Loucy (cell line): ENCODE measurements at regions not wholly inside any gene's neighbourhood (a gene's known extent, or its start where the extent isn't known, plus 50 kb on each side); places are given as distances from the start of the nearest gene placed in this dataset.

Experiments used
- H2AFZ ChIP-seq: fragments of 200-600 bp; sonication (generic); 2 replicates; pipeline ENCODE4 v1.6.0; 2016; ENCODE audit warnings: antibody characterized with exemption, mild to moderate bottlenecking, low read length, moderate library complexity
- H3F3A ChIP-seq: fragments of 200-600 bp; 2 replicates; pipeline ENCODE4 v1.6.0; 2016; ENCODE audit warnings: antibody characterized with exemption, low read depth, mild to moderate bottlenecking
- H3K27me3 ChIP-seq: fragments of 200-600 bp; sonication (generic); 2 replicates; pipeline ENCODE4 v1.6.1; 2014; ENCODE audit warnings: low read length, mild to moderate bottlenecking; ENCODE audit not compliant: insufficient read depth, poor library complexity, severe bottlenecking
- H3K36me3 ChIP-seq: fragments of 200-600 bp; sonication (generic); 2 replicates; pipeline ENCODE4 v1.6.1; 2016; ENCODE audit warnings: low read length; ENCODE audit not compliant: insufficient read depth
- H3K4me1 ChIP-seq: fragments of 200-600 bp; sonication (generic); 2 replicates; pipeline ENCODE4 v1.5.1; 2014; ENCODE audit warnings: low read length, mild to moderate bottlenecking; ENCODE audit not compliant: insufficient read depth, poor library complexity, severe bottlenecking
- H3K4me2 ChIP-seq: fragments of 200-600 bp; sonication (generic); 2 replicates; pipeline ENCODE4 v1.6.0; 2014; ENCODE audit warnings: antibody characterized with exemption, low read length, low read depth, mild to moderate bottlenecking; ENCODE audit not compliant: poor library complexity, severe bottlenecking
- H3K4me3 ChIP-seq: fragments of 200-600 bp; sonication (generic); 2 replicates; pipeline ENCODE4 v1.5.1; 2014; ENCODE audit warnings: low read length, mild to moderate bottlenecking, mixed read lengths; ENCODE audit not compliant: poor library complexity, severe bottlenecking
- H3K79me2 ChIP-seq: fragments of 200-600 bp; sonication (generic); 2 replicates; pipeline ENCODE4 v1.6.1; 2014; ENCODE audit warnings: low read length; ENCODE audit not compliant: insufficient read depth
- H3K9ac ChIP-seq: fragments of 200-600 bp; sonication (generic); 2 replicates; pipeline ENCODE4 v1.6.0; 2014; ENCODE audit warnings: mild to moderate bottlenecking, low read depth, low read length, moderate library complexity; ENCODE audit not compliant: poor library complexity, severe bottlenecking
- H3K9me2 ChIP-seq: fragments of 200-600 bp; sonication (generic); replicated peaks from 2 replicates; pipeline ENCODE4 v1.6.1; 2016; ENCODE audit warnings: low read depth, low read length, mixed read lengths
- H3K9me3 ChIP-seq: fragments of 200-600 bp; sonication (generic); 2 replicates; pipeline ENCODE4 v1.6.1; 2014; ENCODE audit warnings: mild to moderate bottlenecking, antibody characterized with exemption, low read length, low read depth; ENCODE audit not compliant: insufficient read depth
- H4K20me1 ChIP-seq: fragments of 200-600 bp; sonication (generic); 2 replicates; pipeline ENCODE4 v1.6.0; 2014; ENCODE audit warnings: antibody characterized with exemption, low read length, mild to moderate bottlenecking; ENCODE audit not compliant: insufficient read depth, poor library complexity, severe bottlenecking
- EZH2phosphoT487 ChIP-seq: fragments of 200-600 bp; IDR thresholded peaks from 2 replicates; pipeline ENCODE4 v1.6.1; 2018; ENCODE audit warnings: antibody characterized with exemption, mild to moderate bottlenecking, moderate library complexity, borderline replicate concordance
- TF ChIP-seq, protein P1 (sequence below): fragments of 200-600 bp; sonication (generic); conservative IDR thresholded peaks from 2 replicates; pipeline ENCODE4 v1.5.1; 2014; ENCODE audit warnings: mild to moderate bottlenecking, antibody characterized with exemption, low read length

- no peaks in the 10 kb centered on the region for H3F3A ChIP-seq
- no peaks in the 10 kb centered on the region for H3K9me3 ChIP-seq
- no peaks in the 10 kb centered on the region for H3K4me1 ChIP-seq
- no peak overlapping the region for H3K4me2 ChIP-seq
- no peak overlapping the region for H2AFZ ChIP-seq
- no peak overlapping the region for H3K9ac ChIP-seq
- no peaks in the 10 kb centered on the region for H3K36me3 ChIP-seq
- H3K79me2 ChIP-seq = no peaks in the 10 kb centered on the region
- no peaks in the 10 kb centered on the region for H4K20me1 ChIP-seq
- H3K4me3 ChIP-seq = no peak overlapping the region
- no peaks in the 10 kb centered on the region for H3K9me2 ChIP-seq
- TF ChIP-seq, protein P1, sequence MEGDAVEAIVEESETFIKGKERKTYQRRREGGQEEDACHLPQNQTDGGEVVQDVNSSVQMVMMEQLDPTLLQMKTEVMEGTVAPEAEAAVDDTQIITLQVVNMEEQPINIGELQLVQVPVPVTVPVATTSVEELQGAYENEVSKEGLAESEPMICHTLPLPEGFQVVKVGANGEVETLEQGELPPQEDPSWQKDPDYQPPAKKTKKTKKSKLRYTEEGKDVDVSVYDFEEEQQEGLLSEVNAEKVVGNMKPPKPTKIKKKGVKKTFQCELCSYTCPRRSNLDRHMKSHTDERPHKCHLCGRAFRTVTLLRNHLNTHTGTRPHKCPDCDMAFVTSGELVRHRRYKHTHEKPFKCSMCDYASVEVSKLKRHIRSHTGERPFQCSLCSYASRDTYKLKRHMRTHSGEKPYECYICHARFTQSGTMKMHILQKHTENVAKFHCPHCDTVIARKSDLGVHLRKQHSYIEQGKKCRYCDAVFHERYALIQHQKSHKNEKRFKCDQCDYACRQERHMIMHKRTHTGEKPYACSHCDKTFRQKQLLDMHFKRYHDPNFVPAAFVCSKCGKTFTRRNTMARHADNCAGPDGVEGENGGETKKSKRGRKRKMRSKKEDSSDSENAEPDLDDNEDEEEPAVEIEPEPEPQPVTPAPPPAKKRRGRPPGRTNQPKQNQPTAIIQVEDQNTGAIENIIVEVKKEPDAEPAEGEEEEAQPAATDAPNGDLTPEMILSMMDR = no peak
- TF ChIP-seq EZH2phosphoT487 = no peak
- no peaks in the 10 kb centered on the region for H3K27me3 ChIP-seq
Observed at GRCh38 chr2:29983308-29983707, 61.9 kb upstream of the ALK start.

DNA sequence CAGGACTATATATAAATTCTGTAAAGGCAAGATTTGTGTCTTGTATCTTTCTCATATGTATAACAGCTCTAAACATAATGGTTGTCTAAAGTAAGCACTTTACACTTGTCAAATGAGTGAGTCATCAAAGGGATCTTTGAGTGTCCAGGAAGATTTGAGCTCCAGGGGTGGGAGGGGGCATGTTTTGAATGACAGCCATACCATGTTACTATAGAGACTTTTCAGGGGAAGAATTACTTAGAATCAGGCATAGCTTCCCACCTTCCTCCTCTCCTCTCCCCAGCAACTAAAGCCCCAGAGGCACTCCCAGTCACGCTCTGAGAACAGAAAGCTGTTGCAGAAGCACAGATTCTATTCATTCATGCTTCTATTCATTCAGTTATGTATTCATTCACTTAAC lies 65.8 kb upstream of the ALK start:
- Histone ChIP-seq H3F3A (no peaks in the 10 kb centered on the region), H3K4me3 (no peak overlapping the region), H3K4me1 (no peaks in the 10 kb centered on the region), H3K9me2 (no peaks in the 10 kb centered on the region), H4K20me1 (no peaks in the 10 kb centered on the region), H3K27me3 (no peaks in the 10 kb centered on the region), H3K9me3 (no peaks in the 10 kb centered on the region), H3K36me3 (no peaks in the 10 kb centered on the region), H3K79me2 (no peaks in the 10 kb centered on the region), H3K4me2 (no peak overlapping the region), H2AFZ (no peak overlapping the region), H3K9ac (no peak overlapping the region)
- TF ChIP-seq, protein P1 = no peak
- TF ChIP-seq EZH2phosphoT487 = no peak

GRCh38 chr2:29990129-29990528 lies 68.7 kb upstream of the ALK start:
- Histone ChIP-seq H3K4me2 (no peak overlapping the region), H3K79me2 (no peaks in the 10 kb centered on the region), H3K9ac (no peak overlapping the region), H4K20me1 (no peaks in the 10 kb centered on the region), H3K4me1 (no peaks in the 10 kb centered on the region), H3K4me3 (no peak overlapping the region), H2AFZ (no peak overlapping the region), H3K27me3 (peaks cover 1% of the 10 kb centered on the region), H3F3A (no peaks in the 10 kb centered on the region), H3K9me2 (no peaks in the 10 kb centered on the region), H3K36me3 (no peaks in the 10 kb centered on the region), H3K9me3 (no peaks in the 10 kb centered on the region)
- TF ChIP-seq, protein P1 = no peak
- no peak for TF ChIP-seq EZH2phosphoT487
